Left cardiac atrium (tissue), 4 donors: ENCODE measurements at regions not wholly inside any gene's neighbourhood (a gene's known extent, or its start where the extent isn't known, plus 50 kb on each side); places are given as distances from the start of the nearest gene placed in this dataset.

Source experiments
- ATAC-seq, 2 donors: fragments of 200-7000 bp; cut with Tn5 transposase; one replicate each; pipeline ENCODE4 v1.9.1; 2020; ENCODE audit warnings: mild to moderate bottlenecking in 2 of 2, moderate library complexity in 2 of 2
- DNase-seq: peaks from one replicate; pipeline ENCODE4 v3.0.0-alpha.2; 2020
- intact Hi-C, 2 donors: fragments of 100-400 bp; cut with DNase I; formaldehyde crosslinking; loops; one replicate each; pipeline versions ENCODE4 v1.14.1 to v1.15.1; 2022 to 2023
- donor health status: DM: no; HTN: yes; CAD: no.
- donor health status: DM: no; HTN: yes; CAD: no; lungs with severe emphysema.
- donor health status: DM: yes; HTN: yes; CAD: no.
- donor health status: Dilated cardiomyopathy.

DNA sequence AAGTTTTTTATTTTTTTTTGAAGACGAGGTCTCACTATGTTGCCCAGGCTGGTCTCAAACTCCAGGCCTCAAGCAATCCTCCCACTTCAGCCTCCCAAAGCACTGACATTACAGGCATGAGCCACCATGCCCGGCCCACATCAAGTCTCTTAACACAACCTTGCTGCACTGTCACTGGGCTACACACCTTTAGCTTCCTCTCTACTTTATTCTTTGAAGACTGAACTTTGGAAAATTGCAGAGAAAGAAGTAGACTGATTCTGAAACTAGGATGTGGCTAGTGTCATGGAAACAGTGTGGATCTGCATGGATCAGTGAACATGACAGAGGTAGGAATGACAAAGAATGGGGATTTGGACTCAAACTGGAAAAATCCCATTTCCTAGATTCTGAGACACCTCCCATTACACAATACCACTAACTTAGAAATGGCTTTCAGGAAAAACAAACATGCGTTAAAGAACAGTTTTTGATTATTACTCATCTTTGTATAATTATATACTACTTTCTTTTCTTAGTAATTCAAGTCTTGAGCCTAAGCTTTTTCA, 99.6 kb upstream of the SPON1 start:
- intact Hi-C loops = no loop called here
- DNase-seq (no peak), ATAC-seq (no peak)

DNA sequence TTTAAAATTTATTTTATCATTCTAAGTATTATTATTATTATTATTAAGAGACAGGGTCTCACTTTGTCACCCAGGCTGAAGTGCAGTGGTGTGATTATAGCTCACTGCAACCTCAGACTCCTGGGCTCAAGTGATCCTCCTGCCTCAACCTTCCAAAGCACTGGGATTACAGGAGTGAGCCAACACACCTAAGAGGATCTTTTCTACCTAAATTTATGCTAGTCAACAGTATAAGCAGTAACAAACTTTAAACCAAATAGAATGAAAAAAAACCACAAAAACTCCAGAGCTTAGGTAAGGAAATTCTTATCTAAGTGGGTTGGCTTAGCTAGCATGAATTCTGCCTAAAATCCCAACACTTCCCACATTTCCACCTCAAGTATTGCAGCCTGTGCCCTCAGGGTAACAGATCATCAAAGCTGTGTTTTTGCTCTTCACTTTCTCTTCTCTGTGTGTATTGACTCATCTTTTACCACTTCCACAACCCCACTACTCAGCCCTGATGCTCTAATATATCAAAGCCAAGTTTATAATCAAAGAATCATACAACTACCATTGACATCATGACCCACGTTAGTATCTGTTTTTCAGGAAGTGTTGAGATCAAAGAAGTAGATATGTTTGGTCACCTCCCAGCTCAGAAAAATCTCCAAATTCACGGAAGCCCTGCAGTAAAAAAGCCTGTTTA, 93.7 kb upstream of the SPON1 start:
- intact Hi-C loops = no loop called here

DNA sequence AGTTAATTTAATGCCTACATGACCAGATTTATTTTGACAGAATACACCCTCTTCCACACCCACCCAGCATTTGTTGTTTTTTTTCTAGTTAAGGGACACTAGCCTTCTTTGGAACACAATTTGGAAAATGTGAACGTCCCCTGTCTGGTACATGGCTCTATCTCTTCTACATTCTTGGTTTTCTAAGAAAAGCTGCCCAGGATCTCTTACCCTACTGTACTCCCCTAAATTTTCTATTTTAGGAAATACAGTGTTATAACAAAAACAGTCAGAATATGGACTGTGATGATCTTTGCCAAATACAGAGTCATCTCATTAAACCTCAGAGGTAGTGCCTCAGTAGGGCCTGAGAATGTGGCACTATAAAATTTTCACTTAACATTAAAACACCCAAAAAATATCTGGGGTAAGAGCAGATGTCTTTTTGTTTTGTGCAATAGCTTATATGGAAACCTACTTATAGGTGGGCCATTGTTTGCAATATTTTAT, 93.1 kb upstream of the SPON1 start:
- no peak for DNase-seq

More for the DNA sequence above, 93.7 kb upstream of the SPON1 start:
- DNase-seq = no peak
- no peak for ATAC-seq

DNA sequence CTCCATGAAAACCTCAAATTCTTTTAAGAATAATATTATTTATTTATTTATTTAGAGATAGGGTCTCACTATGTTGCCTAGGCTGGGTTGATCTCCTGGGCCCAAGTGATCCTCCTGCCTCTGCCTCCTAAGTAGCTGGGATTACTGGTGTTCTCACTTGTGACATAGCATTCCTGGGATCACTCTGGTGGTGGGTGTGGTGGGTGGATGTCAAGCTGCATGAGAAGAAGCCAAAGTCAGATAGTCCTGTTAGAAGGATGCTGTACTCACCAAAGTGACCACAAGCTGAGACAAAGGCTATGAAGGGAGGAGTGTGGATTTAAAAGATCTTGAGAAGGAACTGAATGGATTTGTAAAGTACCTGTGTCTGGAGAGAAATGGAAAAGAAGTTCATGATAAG, 87.9 kb upstream of the SPON1 start:
- ATAC-seq (no peak), DNase-seq (no peak)
- intact Hi-C loops = no loop called here

More for the DNA sequence above, 93.1 kb upstream of the SPON1 start:
- intact Hi-C loops = no loop called here
- no peak for ATAC-seq

DNA sequence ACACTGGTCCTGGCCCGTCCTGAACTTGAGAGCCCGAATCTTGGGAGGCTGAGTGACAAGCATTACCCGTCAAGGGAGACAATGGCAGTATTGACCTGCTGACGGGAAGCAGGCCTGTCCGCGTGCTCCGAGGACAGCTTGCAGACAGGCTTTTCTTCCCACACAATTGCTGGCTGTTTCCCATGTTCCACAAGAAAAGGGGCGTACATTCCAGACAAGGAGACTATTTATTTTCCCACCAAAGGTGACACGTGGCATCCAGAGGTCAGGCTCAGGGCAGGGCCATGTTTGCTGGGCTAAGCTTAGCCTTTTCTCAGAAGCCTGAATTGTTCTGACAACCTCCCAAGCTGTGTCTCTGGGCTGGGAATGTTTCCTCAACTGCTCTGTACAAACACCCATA, 86.9 kb upstream of the SPON1 start:
- ATAC-seq = no peak
- DNase-seq = no peak
- intact Hi-C loops = no loop called here

DNA sequence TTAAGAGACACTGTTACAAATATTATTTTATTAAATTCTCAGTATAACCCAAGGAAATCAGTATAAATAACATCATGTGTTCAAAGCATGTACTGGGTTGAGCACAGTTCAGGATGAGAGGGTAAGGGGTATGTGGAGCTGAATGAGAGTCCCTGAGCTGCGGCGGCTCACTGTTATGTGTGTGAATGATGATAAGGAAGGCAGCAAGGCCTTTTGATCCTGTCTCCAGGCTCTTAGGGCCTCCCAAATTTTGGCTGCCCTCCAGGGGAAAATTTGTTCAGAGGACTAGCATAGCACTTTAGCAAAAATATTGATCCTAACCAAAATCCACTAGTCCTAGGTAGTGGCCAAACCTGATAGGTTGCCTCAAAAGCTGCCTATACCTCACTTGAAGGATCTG, 86.1 kb upstream of the SPON1 start:
- intact Hi-C loops = no loop called here
- no peak for DNase-seq
- ATAC-seq = no peak

DNA sequence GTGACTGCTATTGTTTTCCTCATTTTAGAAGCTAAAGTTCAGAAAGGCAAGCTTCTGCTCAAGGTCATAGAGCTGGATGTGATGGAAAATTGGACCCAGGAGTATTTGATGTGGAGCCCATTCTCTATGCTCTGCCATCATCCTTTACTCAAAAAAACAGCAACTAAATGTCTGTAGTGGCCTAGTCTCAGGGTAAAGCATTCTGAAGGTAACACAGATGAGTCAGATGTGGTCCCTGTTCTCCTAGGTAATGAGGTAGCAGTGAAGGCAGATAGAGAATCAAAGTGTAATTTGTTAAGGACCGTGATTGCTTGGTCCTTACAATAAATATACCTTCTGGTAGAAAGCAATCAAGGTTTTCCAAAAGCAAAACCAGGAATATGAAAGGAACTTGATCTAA, 84.4 kb upstream of the SPON1 start:
- intact Hi-C loops = no loop called here
- DNase-seq (no peak), ATAC-seq (no peak)

DNA sequence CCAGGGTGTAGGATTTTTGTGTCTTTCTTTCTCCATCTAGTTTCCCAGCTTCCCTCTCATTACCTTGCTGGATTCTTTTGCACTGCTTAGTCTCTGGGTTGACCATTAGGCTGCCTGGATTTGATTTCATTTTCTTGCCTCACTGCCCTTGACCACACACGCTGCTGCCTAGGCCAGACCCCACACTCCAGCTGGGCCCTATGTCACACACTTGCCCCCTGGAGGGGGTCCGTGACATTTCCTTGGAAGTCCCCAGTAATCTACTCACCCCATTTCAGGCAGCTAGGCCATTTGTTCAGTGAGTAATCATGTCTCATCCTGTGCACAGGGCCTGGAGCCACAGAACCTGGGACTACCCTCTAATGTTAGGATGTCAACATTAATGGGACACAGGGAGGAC, 81.9 kb upstream of the SPON1 start:
- ATAC-seq = no peak
- intact Hi-C loops = no loop called here
- DNase-seq = no peak

DNA sequence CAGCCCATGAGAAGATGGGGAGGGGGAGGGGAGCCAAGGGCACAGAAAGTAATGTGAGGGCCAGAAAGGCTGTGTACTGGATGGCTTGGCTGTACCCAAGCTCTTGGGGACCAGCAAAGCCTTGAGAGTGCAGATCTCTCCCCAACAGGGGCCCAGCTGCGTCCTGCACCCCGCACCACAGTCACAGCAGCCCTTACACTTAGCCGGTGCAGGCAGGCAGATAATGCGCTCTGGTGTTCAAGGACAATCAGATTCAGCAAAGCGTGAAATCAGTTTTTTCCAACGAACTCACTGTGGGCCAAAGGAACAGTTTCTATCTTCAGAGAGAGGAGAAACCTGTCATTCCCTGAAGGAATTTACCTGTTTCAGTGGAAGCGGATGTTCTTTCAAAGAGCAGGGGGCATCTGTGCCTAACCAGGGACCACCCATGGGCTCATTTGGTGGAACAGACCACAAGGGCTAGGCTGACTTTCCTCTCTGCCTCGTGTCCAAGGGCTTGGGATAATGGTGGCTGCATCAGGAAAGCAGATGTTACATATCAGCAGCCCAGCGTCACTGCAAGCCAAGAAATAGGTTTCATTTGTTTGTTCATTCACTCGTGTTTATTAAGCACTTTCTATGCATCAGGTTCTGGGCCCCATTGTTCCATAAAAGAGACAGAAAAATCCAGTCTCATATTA, 81.2 kb upstream of the SPON1 start:
- intact Hi-C loops = no loop called here
- ATAC-seq (no peak), DNase-seq (no peak)

DNA sequence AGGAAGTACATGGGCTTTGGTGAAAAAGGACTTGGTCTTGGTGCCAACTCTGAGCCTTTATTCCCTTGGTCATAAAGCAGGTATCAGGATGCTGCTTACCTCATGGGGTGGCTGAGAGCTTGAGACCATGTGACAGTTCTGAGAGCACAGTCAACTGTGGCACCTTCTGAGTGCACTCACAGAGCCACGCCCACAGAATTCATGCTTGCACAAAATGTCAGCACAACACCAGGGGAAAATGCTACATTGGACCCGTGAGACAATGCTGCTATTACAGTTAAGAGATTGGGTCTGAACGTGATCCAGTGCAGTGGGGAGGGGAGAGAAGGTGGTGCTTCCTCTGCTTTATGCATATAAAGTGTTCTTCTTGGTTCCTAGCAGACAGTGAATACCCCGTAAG, 79.5 kb upstream of the SPON1 start:
- DNase-seq = no peak
- no peak for ATAC-seq
- intact Hi-C loops = no loop called here

DNA sequence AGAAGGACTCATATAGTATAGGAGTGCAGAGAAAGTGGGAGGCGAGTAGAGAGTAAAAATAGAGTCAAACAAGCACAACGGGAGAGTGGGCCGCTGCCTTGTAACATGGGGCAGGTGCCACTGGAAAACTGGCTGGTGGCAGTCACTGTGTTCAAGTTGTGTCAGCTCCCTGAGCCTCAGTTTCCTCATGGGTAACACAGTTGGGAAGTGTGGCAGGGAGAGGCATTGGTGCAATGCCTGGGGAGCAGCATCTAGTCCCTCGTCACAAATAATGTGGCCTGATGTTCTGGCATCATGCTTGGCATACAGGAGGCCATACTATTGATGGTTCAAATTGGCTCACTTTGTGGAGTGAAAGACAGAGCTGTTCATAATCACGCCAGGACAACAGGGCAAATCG, 78.9 kb upstream of the SPON1 start:
- intact Hi-C loops = no loop called here
- no peak for DNase-seq
- ATAC-seq = no peak

DNA sequence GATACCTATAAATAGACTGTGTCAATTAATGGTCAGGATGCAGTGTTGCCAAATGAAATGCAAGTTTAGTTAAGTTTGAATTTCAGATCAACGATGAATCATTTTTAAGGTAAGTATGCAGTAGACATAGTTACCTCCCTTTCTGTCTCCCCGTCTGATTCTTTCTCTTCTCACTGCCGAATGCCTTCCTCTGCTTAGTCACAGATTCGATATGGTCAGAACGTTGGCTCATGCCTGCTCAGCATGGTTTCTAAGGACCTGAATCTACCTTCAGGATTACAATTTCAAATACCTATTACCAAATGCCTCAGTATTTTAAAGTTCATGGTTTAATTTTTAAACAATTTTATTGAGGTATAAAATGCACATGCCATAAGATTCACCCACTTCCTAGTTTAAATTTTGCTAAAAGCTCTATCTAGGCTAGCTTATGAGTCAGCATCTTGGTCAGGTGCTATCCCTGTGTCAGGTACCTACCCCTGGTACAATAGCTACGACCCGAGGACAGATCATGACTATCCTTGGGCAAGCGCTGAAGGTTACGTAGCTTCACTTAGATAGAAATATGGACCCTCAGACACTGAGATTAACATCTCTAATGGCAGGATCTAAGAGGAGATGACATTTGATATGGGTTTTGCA, 78.2 kb upstream of the SPON1 start:
- no peak for ATAC-seq
- intact Hi-C loops = no loop called here
- no peak for DNase-seq

DNA sequence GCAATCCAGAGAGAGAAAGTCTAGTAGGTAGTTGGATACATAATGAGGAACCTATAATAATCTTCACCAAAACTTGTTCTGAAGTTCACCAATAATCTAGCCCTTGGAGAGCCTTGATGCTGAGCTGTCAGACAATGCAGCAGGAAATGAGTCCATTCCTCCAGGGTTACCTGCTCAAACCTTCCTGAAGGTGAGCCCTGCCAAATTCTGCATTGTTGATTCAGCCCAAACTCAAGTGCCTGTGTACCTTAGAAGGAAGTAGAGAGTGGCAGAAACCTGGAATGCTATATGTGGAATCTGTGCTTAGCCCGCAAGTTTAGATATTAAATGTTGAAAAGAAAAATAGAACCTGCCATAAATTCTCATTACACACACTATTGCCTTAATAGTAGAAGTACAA, 77.4 kb upstream of the SPON1 start:
- ATAC-seq (no peak), DNase-seq (no peak)
- intact Hi-C loops = no loop called here

DNA sequence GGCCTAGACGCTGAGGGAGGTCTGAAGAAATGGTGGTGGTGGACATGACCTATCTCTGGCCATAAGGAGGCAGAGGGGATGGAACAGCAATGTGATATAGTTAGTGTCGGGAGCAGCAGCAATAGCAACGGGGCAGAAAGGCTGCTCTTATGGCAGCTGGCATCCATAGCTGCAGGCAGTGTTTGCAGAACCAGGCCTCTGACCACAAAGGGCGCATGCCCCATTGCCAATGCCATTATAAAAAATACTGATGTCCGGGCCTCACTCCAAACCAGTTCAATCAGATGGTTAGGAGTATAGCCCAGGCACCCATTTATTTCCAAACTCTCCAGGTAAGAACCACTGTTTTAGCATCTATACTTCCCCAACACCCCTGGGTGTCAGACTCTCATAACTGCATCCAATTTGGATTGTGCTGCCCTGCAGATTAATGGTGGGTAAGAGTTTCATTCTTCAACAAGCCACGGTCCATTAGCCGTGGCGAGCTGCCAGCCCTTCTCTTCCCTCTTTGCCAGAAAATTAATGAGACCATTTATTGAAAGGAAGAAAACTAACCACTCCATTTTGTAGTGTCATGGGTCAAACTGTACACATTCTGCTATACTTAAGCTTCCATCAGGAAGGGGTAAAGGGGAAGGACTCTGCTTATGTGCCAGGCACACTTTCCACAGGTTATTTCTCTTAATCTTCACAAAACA, 72.8 kb upstream of the SPON1 start:
- ATAC-seq = no peak
- intact Hi-C loops = no loop called here

DNA sequence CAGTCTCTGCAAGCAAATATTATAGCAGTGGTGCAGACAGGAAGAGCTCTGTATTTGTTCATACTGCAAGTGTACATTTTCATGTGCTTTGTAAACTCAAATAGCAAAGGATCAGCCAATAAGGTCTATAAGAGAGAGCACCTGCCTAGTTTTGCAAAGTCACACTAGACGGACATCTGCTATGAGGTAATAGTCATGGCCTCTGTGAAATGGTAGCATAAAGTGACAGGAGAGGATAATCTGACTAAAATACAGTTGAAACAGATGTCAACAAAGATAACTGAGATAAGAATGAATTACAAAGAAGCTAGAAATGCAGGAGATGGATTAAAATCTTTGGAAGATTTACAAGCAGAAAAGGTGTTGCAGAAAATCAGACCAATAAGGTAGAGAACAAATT, 70.6 kb upstream of the SPON1 start:
- ATAC-seq = no peak
- intact Hi-C loops = no loop called here

More for the DNA sequence above, 72.8 kb upstream of the SPON1 start:
- DNase-seq = no peak

DNA sequence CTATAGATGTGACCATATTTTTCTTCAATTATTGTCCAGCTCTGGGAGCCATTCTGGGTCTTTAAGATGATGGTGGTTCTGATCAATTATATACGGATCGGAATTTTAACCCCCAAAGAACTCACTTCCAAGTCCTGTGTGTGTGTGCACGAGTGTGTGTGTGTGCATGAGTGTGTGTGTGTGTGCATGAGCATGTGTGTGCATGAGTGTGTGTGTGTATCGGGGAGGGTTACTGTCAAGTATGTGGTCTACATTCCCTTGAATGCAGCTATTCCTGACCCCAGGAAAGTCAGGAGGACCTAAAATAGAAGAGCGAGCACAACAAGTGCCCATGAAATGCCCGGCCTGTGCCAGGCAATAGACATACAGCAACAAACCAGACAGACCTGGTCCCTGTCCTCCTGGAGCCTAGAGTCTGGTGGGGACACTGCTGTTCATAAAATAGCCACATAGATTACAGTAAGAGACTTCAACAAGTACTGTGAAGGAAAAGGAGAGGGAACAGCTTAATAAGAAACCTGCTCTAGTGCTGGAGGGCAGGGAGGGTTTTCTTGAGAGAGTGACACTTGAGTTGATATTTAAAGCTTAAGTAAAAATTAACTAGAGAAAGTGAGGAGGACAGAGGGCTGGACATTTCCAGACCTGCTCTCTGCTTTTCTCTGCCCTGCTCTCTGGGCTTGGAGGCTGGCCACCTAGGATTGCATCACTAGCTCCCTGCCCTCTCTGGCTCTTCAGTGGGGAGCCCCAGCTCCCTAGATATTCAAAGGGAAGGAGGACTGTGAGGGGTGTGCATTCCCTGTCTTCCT, 66.1 kb upstream of the SPON1 start:
- DNase-seq (no peak), ATAC-seq (no peak)
- intact Hi-C loops = no loop called here

More for the DNA sequence above, 70.6 kb upstream of the SPON1 start:
- no peak for DNase-seq

DNA sequence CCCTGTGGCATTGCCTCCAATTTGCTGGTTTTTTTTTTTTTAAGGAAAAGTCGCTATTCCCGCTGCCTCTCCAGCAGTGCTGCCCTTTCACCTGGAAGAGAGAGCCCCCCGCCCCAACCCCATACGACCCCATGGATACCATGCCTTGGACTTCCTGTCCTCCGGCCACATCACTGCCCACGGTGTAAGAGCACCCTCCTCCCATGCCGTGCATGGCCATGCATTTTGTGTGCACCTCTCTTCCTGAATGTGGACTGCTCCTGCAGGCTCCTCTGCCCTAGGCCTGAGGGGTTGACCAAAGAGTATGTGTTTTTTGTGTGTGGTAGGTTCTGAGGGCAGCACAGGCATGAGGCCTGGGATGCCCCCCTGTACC, 65.6 kb upstream of the SPON1 start:
- ATAC-seq (no peak), DNase-seq (no peak)
- intact Hi-C loops = no loop called here

DNA sequence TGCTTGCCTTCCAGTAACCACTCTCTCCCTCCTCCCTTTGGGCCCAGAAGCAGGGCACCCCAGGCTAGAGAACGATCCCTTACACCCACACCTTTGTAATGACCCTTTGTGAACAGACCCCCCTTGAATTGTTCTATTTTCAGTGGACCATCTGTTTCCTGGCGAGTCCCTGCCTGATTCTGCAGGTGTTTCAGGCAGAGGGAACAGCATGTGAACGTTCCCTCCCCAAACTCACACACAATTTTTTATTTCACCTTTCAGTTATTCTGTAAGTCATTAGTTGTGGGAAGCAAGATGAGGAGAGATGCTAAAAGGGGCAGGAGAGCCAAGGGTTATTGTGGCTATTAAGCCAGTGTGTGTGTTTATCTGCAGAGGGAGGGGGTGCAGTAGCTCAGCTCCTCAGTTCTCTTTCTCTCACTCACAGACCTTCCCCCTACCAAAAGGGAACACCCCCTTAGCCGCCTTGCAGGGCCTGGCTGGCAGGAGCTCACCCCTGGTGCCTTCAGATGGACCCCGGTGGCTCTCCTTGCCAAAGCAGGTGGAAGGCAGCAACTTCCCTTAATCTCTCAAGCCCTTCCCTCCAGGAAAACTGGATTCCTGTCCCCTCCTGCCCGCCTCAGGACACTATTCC, 64.8 kb upstream of the SPON1 start:
- no peak for DNase-seq
- no peak for ATAC-seq

DNA sequence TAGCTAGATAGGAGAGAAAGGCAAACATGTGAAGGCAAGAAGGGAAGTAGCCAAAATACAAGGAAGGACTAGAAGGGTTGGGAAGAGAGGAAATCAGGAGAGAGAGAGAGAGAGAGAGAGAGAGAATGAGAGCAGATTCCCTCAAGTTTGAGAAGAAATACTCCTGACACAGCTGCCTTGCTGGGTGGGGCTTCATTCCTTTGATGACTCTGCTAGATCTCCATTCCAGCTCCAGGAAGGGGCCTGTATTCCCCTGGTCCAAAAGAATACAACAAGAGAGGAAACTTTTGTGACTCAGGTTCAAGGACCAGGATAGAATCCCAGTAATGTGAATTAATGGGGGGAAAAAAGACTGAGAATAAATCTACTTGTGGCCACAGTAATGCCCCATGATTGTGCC, 62.9 kb upstream of the SPON1 start:
- DNase-seq = no peak
- intact Hi-C loops = no loop called here

More for the DNA sequence above, 64.8 kb upstream of the SPON1 start:
- intact Hi-C loops = no loop called here

More for the DNA sequence above, 62.9 kb upstream of the SPON1 start:
- no peak for ATAC-seq
